ENCODE measurements at regions not wholly inside any gene's neighbourhood (a gene's known extent, or its start where the extent isn't known, plus 50 kb on each side); places are given as distances from the start of the nearest gene placed in this dataset.

GRCh38 chr4:111198446-111198845 is 575.6 kb upstream of the PITX2 start:
- DNase-seq, result peak; percentile 71

GRCh38 chr4:111204797-111205196 is 581.9 kb upstream of the PITX2 start:
- DNase-seq, result no peak

GRCh38 chr4:111208970-111209369 is 586.1 kb upstream of the PITX2 start:
- no peak for DNase-seq

DNA sequence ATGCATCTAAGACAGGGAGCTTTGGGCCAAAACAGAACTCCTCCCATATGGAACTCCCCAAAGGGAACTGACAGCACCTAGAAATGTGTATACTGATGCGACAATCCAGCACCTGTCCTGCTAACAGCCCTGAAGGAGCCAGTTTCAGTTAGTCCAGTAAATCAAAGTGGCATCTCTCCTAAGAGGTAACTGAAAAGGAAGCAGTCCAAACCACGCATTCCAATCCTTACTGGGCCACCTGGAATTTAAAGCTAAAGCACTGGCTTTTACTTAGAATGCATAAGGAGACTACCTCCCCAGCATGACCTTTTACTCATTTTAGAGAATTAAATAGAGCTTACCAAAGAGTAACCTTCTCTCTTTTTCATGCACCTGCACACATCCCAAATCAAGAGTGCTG is 586.8 kb upstream of the PITX2 start:
- no peak for DNase-seq

GRCh38 chr4:111210595-111210994 is 587.7 kb upstream of the PITX2 start:
- DNase-seq, result no peak

- DNase-seq, result no peak
These were observed 590.7 kb upstream of the PITX2 start for GRCh38 chr4:111213531-111213930.

GRCh38 chr4:111214371-111214770 is 591.5 kb upstream of the PITX2 start:
- DNase-seq, result no peak

DNA sequence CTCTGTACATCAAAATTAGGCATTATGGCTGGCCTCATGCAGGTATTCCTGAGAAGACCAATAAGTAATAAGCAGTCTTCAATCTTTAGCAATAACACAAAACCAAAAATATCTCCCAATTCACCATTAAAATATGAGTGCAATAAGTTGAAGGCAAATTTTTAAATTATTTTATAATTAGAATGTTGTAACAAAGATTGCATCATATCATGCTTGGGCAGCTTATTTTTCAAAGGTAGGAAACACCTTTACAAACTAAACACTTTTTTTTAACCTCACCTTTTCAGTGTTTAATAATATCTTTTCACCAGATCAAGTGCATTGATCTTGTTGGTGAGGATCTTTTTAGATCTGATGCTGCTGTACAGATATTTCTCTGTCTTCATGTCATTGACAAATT is 592.9 kb upstream of the PITX2 start:
- no peak for DNase-seq

DNA sequence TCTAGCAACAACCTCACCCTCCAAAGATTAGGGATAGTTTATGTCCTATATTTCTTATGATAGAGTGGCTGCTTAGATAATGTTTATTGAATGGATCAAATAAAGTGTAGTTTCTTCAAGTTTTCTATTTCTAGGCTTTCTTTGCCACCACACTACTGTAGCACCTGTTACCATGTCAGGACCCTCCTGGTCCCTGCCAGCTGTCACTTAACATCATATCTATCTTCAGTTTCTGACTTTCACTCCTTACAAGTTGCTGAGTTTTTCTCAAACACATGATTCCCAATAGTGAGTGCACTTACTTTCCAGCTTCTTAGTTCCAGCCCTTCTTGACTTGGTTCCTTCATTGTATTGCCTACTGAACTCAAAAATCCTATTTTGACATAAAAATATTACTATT is 593.9 kb upstream of the PITX2 start:
- no peak for DNase-seq

DNA sequence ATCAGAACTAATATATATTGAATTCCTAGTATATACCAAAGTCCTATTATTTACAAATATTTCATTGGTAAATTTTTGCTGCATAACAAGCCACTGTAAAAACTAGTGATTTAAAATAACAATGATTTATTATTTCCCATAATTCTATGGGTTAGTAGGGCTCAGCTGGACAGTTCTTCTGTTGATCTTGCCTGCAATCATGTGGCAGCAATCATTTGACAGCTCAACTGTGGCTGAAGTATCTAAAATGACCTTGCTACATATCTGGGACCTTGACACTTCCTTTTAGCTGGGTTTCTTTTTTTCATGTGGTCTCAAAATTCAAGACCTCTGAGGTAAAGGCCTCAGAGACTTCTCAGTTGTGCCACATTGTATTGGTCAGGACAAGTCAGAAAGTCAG is 598.5 kb upstream of the PITX2 start:
- no peak for DNase-seq

- no peak for DNase-seq
These were observed 605.5 kb upstream of the PITX2 start for GRCh38 chr4:111228396-111228795.

- no peak for DNase-seq
These were observed 606.0 kb upstream of the PITX2 start for GRCh38 chr4:111228874-111229273.

GRCh38 chr4:111230265-111230664 is 607.4 kb upstream of the PITX2 start:
- DNase-seq, result no peak

GRCh38 chr4:111231281-111231680 is 608.4 kb upstream of the PITX2 start:
- no peak for DNase-seq

GRCh38 chr4:111234939-111235338 is 612.1 kb upstream of the PITX2 start:
- no peak for DNase-seq

GRCh38 chr4:111263836-111264235 is 641.0 kb upstream of the PITX2 start:
- no peak for DNase-seq

GRCh38 chr4:111266937-111267336 is 644.1 kb upstream of the PITX2 start:
- no peak for DNase-seq

GRCh38 chr4:111267786-111268185 is 644.9 kb upstream of the PITX2 start:
- no peak for DNase-seq

DNA sequence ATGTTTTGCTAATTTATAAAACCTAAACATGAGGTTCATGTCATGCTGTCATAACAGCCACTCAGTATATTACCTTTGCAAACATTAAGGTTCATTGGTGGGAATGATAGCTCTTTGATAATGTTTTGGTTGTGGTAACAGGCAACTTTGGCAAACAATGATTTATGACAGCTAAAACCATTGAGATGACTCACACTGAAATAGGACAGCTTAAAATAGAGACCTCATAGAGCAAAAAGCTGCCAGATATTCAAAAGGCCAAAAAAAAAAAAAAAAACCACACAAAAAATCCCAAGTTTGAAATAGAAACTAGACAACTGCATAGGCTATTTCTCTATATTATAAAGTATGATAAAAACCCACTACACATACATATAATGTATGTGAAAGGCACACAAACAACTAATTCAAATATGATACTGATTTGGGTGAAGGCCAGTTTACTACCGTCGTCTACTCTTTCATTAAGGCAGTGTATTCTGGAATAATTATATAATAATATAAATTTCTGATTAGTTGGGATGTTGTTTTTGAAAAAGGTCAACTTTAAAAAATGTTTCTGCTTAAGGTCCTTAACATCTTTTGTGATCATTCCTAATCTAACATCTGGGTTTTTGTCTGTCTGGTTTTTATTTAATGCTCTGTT is 646.0 kb upstream of the PITX2 start:
- DNase-seq, result no peak

- DNase-seq, result no peak
These were observed 646.6 kb upstream of the PITX2 start for GRCh38 chr4:111269439-111269838.

- no peak for DNase-seq
These were observed 651.2 kb upstream of the PITX2 start for GRCh38 chr4:111274060-111274459.

DNA sequence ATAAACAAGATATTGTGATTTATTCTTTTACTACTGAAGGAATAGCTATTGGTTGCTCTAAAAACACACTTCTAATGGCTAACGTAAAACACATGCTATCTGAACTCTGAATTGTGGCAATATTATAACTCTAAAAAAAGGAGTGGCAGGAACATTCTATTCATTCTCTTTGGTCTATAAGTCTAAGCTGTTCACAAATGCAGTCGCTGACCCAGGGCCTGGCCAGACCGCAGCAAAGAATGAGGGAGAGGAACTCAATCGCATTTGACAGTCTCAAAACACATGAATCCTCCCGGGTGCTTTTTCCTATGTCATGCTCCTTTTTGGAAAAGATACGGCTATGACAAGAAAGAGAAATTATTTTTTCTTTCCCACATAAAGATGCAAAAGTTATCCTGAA is 651.6 kb upstream of the PITX2 start:
- DNase-seq, result no peak

DNA sequence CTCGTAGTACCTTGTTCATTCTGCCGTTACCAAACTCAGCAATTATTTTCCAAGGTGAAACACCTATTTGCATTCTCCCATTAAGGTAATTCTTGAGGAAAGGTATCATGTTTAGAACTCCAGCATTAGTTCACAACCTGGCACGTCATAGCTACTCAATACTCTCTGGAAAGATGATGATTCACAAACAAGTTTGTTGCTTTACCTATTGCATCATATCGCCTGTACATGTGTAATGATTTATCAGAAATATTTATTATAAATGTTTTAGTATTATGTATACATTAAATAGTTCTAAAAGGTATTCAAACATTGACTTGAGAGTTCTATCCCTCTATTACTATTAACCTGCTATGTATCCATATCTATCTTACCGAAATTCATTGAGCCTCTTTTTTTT is 658.3 kb upstream of the PITX2 start:
- DNase-seq, result no peak

- DNase-seq, result no peak
These were observed 659.2 kb upstream of the PITX2 start for GRCh38 chr4:111282035-111282434.

DNA sequence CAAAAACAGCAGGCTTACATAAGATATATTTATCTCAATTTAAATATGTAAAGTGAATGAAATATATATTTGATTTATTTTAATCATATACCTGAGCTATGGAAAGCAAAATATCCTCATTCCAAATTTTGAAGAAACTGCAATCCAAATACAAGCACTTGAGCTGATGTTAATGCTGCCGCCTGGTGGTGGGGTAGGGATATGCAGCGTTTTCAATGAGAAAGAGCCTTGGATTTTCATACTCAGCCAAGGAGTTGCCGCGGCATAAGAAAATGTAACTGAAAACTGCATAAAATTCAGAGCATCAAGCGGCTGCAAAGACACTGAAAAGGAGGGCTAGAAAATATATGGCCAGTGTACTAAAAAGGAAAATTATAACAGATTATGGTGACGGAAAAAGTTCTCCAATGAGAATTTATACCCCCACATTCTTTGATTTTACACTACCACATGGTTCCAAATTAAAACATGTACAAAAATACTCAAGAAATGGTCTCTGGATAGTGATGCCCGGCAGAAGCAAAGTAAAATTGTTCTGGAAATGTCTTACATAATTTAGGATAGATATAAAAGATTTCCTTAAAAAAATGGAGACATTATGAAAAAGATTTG is 660.3 kb upstream of the PITX2 start:
- peak; percentile 67 for DNase-seq

Measured in NCI-H82 (cell line).